WTC11 (cell line): ENCODE measurements at regions not wholly inside any gene's neighbourhood (a gene's known extent, or its start where the extent isn't known, plus 50 kb on each side); places are given as distances from the start of the nearest gene placed in this dataset.

ENCODE experiments used
- ATAC-seq: fragments of 200-7000 bp; cut with Tn5 transposase; 2 replicates; pipeline ENCODE4 v1.10.0; 2021; ENCODE audit warnings: mild to moderate bottlenecking, moderate library complexity
- CTCF ChIA-PET: fragments of 300-600 bp; sonication (Branson Sonifier 250); formaldehyde crosslinking; loops from one replicate; lab custom pipeline; 2021; ENCODE audit warnings: antibody characterized with exemption; lab: Charles Lee
- POLR2A ChIA-PET: fragments of 350-600 bp; sonication (Branson Sonifier 250); formaldehyde crosslinking; loops from one replicate; lab custom pipeline; 2021; ENCODE audit warnings: antibody characterized with exemption; lab: Charles Lee
- DNase-seq: peaks from one replicate; pipeline ENCODE4 v3.0.0; 2021; ENCODE audit warnings: low spot score
- H3K27ac Mint-ChIP-seq: 2 replicates; pipeline ENCODE4 v1.8.0; 2021; ENCODE audit warnings: mixed read lengths
- H3K27me3 Mint-ChIP-seq: 2 replicates; pipeline ENCODE4 v1.8.0; 2021; ENCODE audit warnings: low read depth, mild to moderate bottlenecking, moderate library complexity, mixed read lengths
- H3K36me3 Mint-ChIP-seq: 2 replicates; pipeline ENCODE4 v1.8.0; 2021; ENCODE audit warnings: mixed read lengths
- H3K4me1 Mint-ChIP-seq: 2 replicates; pipeline ENCODE4 v1.8.0; 2022; ENCODE audit warnings: mixed read lengths
- H3K4me3 Mint-ChIP-seq: 2 replicates; pipeline ENCODE4 v1.8.0; 2021; ENCODE audit warnings: mild to moderate bottlenecking, moderate library complexity, mixed read lengths
- H3K9me3 Mint-ChIP-seq: 2 replicates; pipeline ENCODE4 v1.8.0; 2021; ENCODE audit warnings: mixed read lengths
- CDX4 ChIP-seq: fragments of 250-450 bp; sonication (Bioruptor Pico); IDR thresholded peaks from 2 replicates; pipeline ENCODE4 v1.9.0; 2021; ENCODE audit warnings: moderate library complexity, mild to moderate bottlenecking, inconsistent platforms, borderline replicate concordance
- ELF4 ChIP-seq: sonication (generic); formaldehyde crosslinking; IDR thresholded peaks from 2 replicates; pipeline ENCODE4 v1.8.1; 2022; ENCODE audit warnings: low read depth, mild to moderate bottlenecking, moderate library complexity, missing genetic modification reagents
- JAZF1 ChIP-seq: fragments of 250-450 bp; sonication (Bioruptor Pico); IDR thresholded peaks from 2 replicates; pipeline ENCODE4 v1.9.0; 2021; ENCODE audit warnings: moderate library complexity, mild to moderate bottlenecking, inconsistent platforms
- MLX ChIP-seq: sonication (generic); formaldehyde crosslinking; IDR thresholded peaks from 2 replicates; pipeline ENCODE4 v1.8.1; 2023; ENCODE audit warnings: mild to moderate bottlenecking, missing genetic modification reagents, moderate library complexity
- PRRX2 ChIP-seq: fragments of 250-450 bp; sonication (Bioruptor Pico); IDR thresholded peaks from 2 replicates; pipeline ENCODE4 v1.8.0; 2021; ENCODE audit warnings: mild to moderate bottlenecking
- RELA ChIP-seq: sonication (generic); formaldehyde crosslinking; IDR thresholded peaks from 2 replicates; pipeline ENCODE4 v1.8.1; 2022; ENCODE audit warnings: missing genetic modification reagents, mild to moderate bottlenecking, borderline replicate concordance
- RORB ChIP-seq: fragments of 250-450 bp; sonication (Bioruptor Pico); IDR thresholded peaks from 2 replicates; pipeline ENCODE4 v1.9.0; 2021; ENCODE audit warnings: mild to moderate bottlenecking
- TEAD1 ChIP-seq: sonication (generic); formaldehyde crosslinking; IDR thresholded peaks from 2 replicates; pipeline ENCODE4 v1.8.0; 2022; ENCODE audit warnings: mild to moderate bottlenecking, missing genetic modification reagents
- ZNF121 ChIP-seq: sonication (generic); formaldehyde crosslinking; IDR thresholded peaks from 2 replicates; pipeline ENCODE4 v1.8.0; 2023; ENCODE audit warnings: missing genetic modification reagents
- ZNF219 ChIP-seq: sonication (generic); formaldehyde crosslinking; IDR thresholded peaks from 2 replicates; pipeline ENCODE4 v1.8.0; 2023; ENCODE audit warnings: missing genetic modification reagents, mild to moderate bottlenecking, borderline replicate concordance
- ZNF281 ChIP-seq: sonication (generic); formaldehyde crosslinking; IDR thresholded peaks from 2 replicates; pipeline ENCODE4 v1.8.0; 2023; ENCODE audit warnings: mild to moderate bottlenecking, missing genetic modification reagents
- ZNF317 ChIP-seq: sonication (generic); formaldehyde crosslinking; IDR thresholded peaks from 2 replicates; pipeline ENCODE4 v1.8.1; 2023; ENCODE audit warnings: low read depth, mild to moderate bottlenecking, moderate library complexity, missing genetic modification reagents, borderline replicate concordance
- TF ChIP-seq, protein P1 (sequence below): sonication (generic); formaldehyde crosslinking; IDR thresholded peaks from 2 replicates; pipeline ENCODE4 v1.8.1; 2022; ENCODE audit warnings: low read depth, mild to moderate bottlenecking, moderate library complexity, missing genetic modification reagents, borderline replicate concordance
- TF ChIP-seq, protein P2 (sequence below): sonication (generic); formaldehyde crosslinking; IDR thresholded peaks from 2 replicates; pipeline ENCODE4 v1.8.0; 2022; ENCODE audit warnings: mild to moderate bottlenecking, missing genetic modification reagents
- TF ChIP-seq, protein P3 (sequence below): sonication (generic); formaldehyde crosslinking; IDR thresholded peaks from 2 replicates; pipeline ENCODE4 v1.8.1; 2022; ENCODE audit warnings: missing genetic modification reagents, borderline replicate concordance
- TF ChIP-seq, protein P4 (sequence below): sonication (generic); formaldehyde crosslinking; conservative IDR thresholded peaks from 2 replicates; pipeline ENCODE4 v1.8.1; 2022; ENCODE audit warnings: mild to moderate bottlenecking, missing genetic modification reagents
- TF ChIP-seq, protein P5 (sequence below): fragments of 250-450 bp; sonication (Bioruptor Pico); conservative IDR thresholded peaks from 2 replicates; pipeline ENCODE4 v1.9.0; 2021; ENCODE audit warnings: mild to moderate bottlenecking

DNA sequence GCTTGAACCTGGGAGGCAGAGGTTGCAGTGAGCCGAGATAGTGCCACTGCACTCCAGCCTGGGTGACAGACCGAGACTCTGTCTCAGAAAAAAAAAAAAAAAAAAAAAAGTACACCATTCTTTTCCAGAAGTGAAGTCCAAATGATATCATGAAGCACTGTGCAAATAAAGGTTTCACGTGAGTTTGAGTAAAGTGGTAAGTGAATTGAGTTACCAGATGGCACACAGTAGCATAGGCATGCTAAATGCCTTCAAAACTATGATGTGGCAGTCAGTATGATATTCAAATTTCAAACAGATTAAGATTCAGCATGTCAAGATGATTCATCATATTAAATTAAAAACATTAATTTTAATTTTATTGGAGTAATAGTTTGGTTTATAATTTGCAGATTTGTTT lies 195.2 kb downstream of the TAF11L14 start (continued):
- TF ChIP-seq, protein P1, sequence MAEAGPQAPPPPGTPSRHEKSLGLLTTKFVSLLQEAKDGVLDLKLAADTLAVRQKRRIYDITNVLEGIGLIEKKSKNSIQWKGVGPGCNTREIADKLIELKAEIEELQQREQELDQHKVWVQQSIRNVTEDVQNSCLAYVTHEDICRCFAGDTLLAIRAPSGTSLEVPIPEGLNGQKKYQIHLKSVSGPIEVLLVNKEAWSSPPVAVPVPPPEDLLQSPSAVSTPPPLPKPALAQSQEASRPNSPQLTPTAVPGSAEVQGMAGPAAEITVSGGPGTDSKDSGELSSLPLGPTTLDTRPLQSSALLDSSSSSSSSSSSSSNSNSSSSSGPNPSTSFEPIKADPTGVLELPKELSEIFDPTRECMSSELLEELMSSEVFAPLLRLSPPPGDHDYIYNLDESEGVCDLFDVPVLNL (CRISPR knock-in tag) = no peak
- TF ChIP-seq ZNF317 (CRISPR knock-in tag) (no peak), TEAD1 (CRISPR knock-in tag) (no peak), RORB (CRISPR knock-in tag) (no peak), PRRX2 (CRISPR knock-in tag) (no peak), ZNF121 (CRISPR knock-in tag) (no peak)
- TF ChIP-seq, protein P2, sequence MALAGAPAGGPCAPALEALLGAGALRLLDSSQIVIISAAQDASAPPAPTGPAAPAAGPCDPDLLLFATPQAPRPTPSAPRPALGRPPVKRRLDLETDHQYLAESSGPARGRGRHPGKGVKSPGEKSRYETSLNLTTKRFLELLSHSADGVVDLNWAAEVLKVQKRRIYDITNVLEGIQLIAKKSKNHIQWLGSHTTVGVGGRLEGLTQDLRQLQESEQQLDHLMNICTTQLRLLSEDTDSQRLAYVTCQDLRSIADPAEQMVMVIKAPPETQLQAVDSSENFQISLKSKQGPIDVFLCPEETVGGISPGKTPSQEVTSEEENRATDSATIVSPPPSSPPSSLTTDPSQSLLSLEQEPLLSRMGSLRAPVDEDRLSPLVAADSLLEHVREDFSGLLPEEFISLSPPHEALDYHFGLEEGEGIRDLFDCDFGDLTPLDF (CRISPR knock-in tag) = no peak
- TF ChIP-seq, protein P3, sequence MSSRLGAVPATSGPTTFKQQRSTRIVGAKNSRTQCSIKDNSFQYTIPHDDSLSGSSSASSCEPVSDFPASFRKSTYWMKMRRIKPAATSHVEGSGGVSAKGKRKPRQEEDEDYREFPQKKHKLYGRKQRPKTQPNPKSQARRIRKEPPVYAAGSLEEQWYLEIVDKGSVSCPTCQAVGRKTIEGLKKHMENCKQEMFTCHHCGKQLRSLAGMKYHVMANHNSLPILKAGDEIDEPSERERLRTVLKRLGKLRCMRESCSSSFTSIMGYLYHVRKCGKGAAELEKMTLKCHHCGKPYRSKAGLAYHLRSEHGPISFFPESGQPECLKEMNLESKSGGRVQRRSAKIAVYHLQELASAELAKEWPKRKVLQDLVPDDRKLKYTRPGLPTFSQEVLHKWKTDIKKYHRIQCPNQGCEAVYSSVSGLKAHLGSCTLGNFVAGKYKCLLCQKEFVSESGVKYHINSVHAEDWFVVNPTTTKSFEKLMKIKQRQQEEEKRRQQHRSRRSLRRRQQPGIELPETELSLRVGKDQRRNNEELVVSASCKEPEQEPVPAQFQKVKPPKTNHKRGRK (CRISPR knock-in tag) = no peak
- TF ChIP-seq, all 79 proteins: peak for 0

GRCh38 chr5:17831279-17831678 lies 197.0 kb downstream of the TAF11L14 start:
- no peak for ATAC-seq
- Mint-ChIP-seq H3K27me3 (no peaks in the 10 kb centered on the region), H3K27ac (no peak overlapping the region), H3K36me3 (no peaks in the 10 kb centered on the region), H3K4me3 (no peak overlapping the region), H3K4me1 (peaks cover 5% of the 10 kb centered on the region), H3K9me3 (peaks cover 6% of the 10 kb centered on the region)
- TF ChIP-seq ELF4 (CRISPR knock-in tag) = no peak
- TF ChIP-seq RORB (CRISPR knock-in tag) = no peak
- no peak for TF ChIP-seq CDX4 (CRISPR knock-in tag)
- DNase-seq = no peak
- ChIA-PET POLR2A (no interaction called here), CTCF (no interaction called here)

DNA sequence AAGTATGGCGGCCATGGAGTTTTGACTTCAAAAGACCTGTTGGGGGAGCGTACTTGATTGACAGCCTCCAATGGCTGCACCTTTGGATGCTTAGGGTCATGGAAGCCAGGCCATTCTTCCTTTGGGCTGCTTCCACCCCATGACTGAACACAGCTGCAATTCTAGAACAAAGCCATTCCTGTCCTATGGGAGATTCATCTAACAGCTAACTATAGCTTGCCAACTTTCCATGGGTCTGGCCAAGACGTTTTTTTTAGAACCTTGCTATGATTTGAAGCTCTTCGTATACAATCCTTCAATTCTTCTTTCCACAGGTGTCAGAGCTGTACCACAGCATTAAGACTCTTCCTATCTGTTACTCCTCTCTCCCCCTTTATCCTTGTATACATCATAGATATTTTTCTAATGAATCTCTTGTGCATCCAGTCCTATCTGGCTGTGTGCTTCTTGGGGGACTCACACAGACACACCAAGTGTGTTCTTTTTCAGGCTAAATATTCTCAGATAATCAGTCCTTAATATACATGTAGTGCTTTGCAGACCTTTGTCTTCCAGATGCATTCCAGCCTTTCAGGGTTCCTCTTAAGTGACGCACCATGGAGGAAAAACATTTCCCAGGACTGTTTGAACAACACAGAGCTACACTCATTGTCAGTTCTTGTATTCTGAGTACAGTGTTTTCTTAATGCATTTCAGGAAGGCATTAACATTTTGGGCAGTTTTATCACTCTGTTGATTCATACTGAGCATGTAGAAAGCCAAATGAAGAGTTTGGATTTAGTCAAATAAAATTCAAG lies 198.9 kb downstream of the TAF11L14 start:
- POLR2A ChIA-PET = no interaction called here
- no peaks in the 10 kb centered on the region for H3K27me3 Mint-ChIP-seq
- no peak overlapping the region; the same call in 1 of the 2 replicates for H3K27ac Mint-ChIP-seq

GRCh38 chr5:17837757-17838156 lies 203.5 kb downstream of the TAF11L14 start:
- ATAC-seq (no peak), DNase-seq (no peak)
- Mint-ChIP-seq H3K27me3 (no peaks in the 10 kb centered on the region), H3K4me1 (no peaks in the 10 kb centered on the region), H3K9me3 (peaks cover 32% of the 10 kb centered on the region), H3K27ac (no peak overlapping the region), H3K4me3 (no peak overlapping the region), H3K36me3 (peaks cover 4% of the 10 kb centered on the region; the same call in 1 of the 2 replicates)
- ChIA-PET CTCF (no interaction called here), POLR2A (no interaction called here)
- no peak for TF ChIP-seq ZNF281 (CRISPR knock-in tag)
- TF ChIP-seq JAZF1 = no peak
- TF ChIP-seq, protein P4, sequence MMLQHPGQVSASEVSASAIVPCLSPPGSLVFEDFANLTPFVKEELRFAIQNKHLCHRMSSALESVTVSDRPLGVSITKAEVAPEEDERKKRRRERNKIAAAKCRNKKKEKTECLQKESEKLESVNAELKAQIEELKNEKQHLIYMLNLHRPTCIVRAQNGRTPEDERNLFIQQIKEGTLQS (CRISPR knock-in tag) = no peak
- no peak for TF ChIP-seq RELA (CRISPR knock-in tag)
- no peak for TF ChIP-seq ZNF219 (CRISPR knock-in tag)
- TF ChIP-seq, protein P5, sequence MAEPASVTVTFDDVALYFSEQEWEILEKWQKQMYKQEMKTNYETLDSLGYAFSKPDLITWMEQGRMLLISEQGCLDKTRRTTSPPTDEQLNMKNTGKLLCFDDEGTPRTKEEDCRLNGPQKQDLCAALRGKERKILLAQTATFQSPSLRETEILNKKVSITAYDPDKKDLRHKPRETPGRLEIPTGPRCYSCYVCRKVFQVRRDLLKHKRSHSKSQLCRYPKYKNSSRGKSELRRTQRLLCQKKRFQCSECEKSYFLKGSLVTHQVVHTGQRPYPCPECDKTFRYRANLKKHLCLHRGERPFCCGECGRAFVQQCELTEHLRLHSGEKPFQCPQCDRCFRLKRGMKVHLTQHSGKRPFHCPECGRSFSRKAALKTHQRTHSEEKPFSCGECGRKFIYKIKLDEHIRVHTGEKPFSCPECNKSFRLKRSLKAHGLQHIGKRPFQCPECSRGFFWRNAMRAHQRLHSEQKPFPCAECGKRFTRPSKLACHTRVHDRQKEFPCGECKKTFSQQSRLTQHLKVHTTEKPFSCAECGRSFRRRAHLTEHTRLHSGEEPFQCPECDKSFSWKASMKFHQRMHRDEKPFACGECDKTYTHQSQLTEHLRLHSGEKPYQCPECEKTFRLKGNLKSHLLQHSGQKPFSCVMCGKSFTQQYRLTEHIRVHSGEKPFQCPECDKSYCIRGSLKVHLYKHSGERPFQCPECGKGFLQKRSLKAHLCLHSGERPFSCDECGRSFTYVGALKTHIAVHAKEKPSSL (CRISPR knock-in tag) = no peak

More for the DNA sequence above, 198.9 kb downstream of the TAF11L14 start:
- peaks cover 5% of the 10 kb centered on the region for H3K4me1 Mint-ChIP-seq
- H3K9me3 Mint-ChIP-seq = peaks cover 20% of the 10 kb centered on the region
- CTCF ChIA-PET = no interaction called here
- ATAC-seq = no peak
- peaks cover 4% of the 10 kb centered on the region; the same call in 1 of the 2 replicates for H3K36me3 Mint-ChIP-seq
- no peak overlapping the region for H3K4me3 Mint-ChIP-seq
- DNase-seq = no peak
- TF ChIP-seq MLX (CRISPR knock-in tag) = no peak
- TF ChIP-seq, all 79 proteins: peak for 0
